HEK293 (cell line): ENCODE measurements at regions not wholly inside any gene's neighbourhood (a gene's known extent, or its start where the extent isn't known, plus 50 kb on each side); places are given as distances from the start of the nearest gene placed in this dataset.

Source experiments
- CTCF ChIA-PET: fragments of 350-600 bp; formaldehyde crosslinking; extraction: SDS; loops from one replicate; lab custom pipeline; 2021; ENCODE audit warnings: antibody characterized with exemption; lab: Yijun Ruan, JAX
- POLR2A ChIA-PET: fragments of 300-600 bp; formaldehyde crosslinking; extraction: SDS; loops from one replicate; lab custom pipeline; 2020; ENCODE audit warnings: antibody characterized with exemption, inconsistent platforms; lab: Yijun Ruan, JAX
- H3K27ac ChIP-seq: fragments of 200-500 bp; sonication (Bioruptor generic); 2 replicates; pipeline ENCODE4 v1.5.1; 2014; ENCODE audit warnings: low read depth, low read length, control low read depth, inconsistent platforms; ENCODE audit errors: extremely low read depth
- H3K36me3 ChIP-seq, 2 experiments: fragments of 200-500 bp in 1 of 2; sonication (Bioruptor generic) in 1 of 2; 1 replicate in 1 of 2; 2 replicates in 1 of 2; pipeline ENCODE4 v1.5.1; 2014 to 2017; ENCODE audit warnings: inconsistent platforms in 2 of 2, low read length in 2 of 2; ENCODE audit not compliant: control insufficient read depth in 2 of 2, insufficient read depth in 1 of 2
- H3K4me1 ChIP-seq: fragments of 200-500 bp; sonication (Bioruptor generic); 2 replicates; pipeline ENCODE4 v1.5.1; 2014; ENCODE audit warnings: mild to moderate bottlenecking, low read length, inconsistent platforms; ENCODE audit not compliant: control insufficient read depth, insufficient read depth
- H3K4me3 ChIP-seq: 2 replicates; pipeline ENCODE4 v1.5.1; 2011; ENCODE audit warnings: low read depth, mild to moderate bottlenecking, control low read depth, low read length, moderate library complexity
- H3K9me3 ChIP-seq: fragments of 200-500 bp; sonication (Bioruptor generic); 2 replicates; pipeline ENCODE4 v1.5.1; 2014; ENCODE audit warnings: low read depth, low read length, inconsistent platforms; ENCODE audit not compliant: control insufficient read depth, insufficient read depth
- GLIS1 ChIP-seq: fragments of 450-650 bp; formaldehyde crosslinking; IDR thresholded peaks from 2 replicates; pipeline ENCODE4 v1.5.1; 2016; ENCODE audit warnings: missing biosample characterization, missing genetic modification characterization
- KLF8 ChIP-seq: fragments of 450-650 bp; formaldehyde crosslinking; IDR thresholded peaks from 2 replicates; pipeline ENCODE4 v1.5.1; 2016; ENCODE audit warnings: missing biosample characterization, missing genetic modification characterization
- PRDM10 ChIP-seq: fragments of 450-650 bp; formaldehyde crosslinking; IDR thresholded peaks from 2 replicates; pipeline ENCODE4 v1.5.1; 2016; ENCODE audit warnings: missing biosample characterization, missing genetic modification characterization
- RBAK ChIP-seq: fragments of 450-650 bp; formaldehyde crosslinking; IDR thresholded peaks from 2 replicates; pipeline ENCODE4 v1.5.1; 2016; ENCODE audit warnings: missing biosample characterization, missing genetic modification characterization
- SALL2 ChIP-seq: fragments of 450-650 bp; formaldehyde crosslinking; IDR thresholded peaks from 2 replicates; pipeline ENCODE4 v1.5.0; 2017; ENCODE audit warnings: missing biosample characterization, mild to moderate bottlenecking, missing genetic modification characterization, borderline replicate concordance
- SCRT2 ChIP-seq: fragments of 450-650 bp; formaldehyde crosslinking; IDR thresholded peaks from 2 replicates; pipeline ENCODE4 v1.5.1; 2016; ENCODE audit warnings: missing biosample characterization, missing genetic modification characterization
- TCF7L2 ChIP-seq: IDR thresholded peaks from 2 replicates; pipeline ENCODE4 v1.6.1; 2011; ENCODE audit warnings: low read depth, mild to moderate bottlenecking, inconsistent platforms, low read length, moderate library complexity, borderline replicate concordance
- YY1 ChIP-seq: fragments of 450-650 bp; formaldehyde crosslinking; IDR thresholded peaks from 2 replicates; pipeline ENCODE4 v1.5.1; 2018; ENCODE audit warnings: missing biosample characterization, missing genetic modification characterization
- ZBTB11 ChIP-seq: fragments of 450-650 bp; formaldehyde crosslinking; conservative IDR thresholded peaks from 2 replicates; pipeline ENCODE4 v1.5.1; 2016; ENCODE audit warnings: low read depth, missing biosample characterization, missing genetic modification characterization
- ZFP37 ChIP-seq: fragments of 450-650 bp; formaldehyde crosslinking; IDR thresholded peaks from 2 replicates; pipeline ENCODE4 v1.5.1; 2016; ENCODE audit warnings: missing biosample characterization, missing genetic modification characterization
- ZNF146 ChIP-seq: fragments of 450-650 bp; formaldehyde crosslinking; IDR thresholded peaks from 2 replicates; pipeline ENCODE4 v1.5.1; 2016; ENCODE audit warnings: missing biosample characterization, missing genetic modification characterization
- ZNF19 ChIP-seq: fragments of 450-650 bp; formaldehyde crosslinking; IDR thresholded peaks from 2 replicates; pipeline ENCODE4; 2016; ENCODE audit warnings: missing biosample characterization, missing genetic modification characterization, low read depth
- ZNF274 ChIP-seq, 2 experiments: fragments of 200-500 bp in 1 of 2; fragments of 450-650 bp in 1 of 2; sonication (Bioruptor generic) in 1 of 2; formaldehyde crosslinking in 1 of 2; IDR thresholded peaks; 2 replicates each; pipeline versions ENCODE4 v1.5.1 to v1.6.1; 2014 to 2016; ENCODE audit warnings: borderline replicate concordance in 1 of 2, inconsistent platforms in 1 of 2, low read length in 1 of 2, missing biosample characterization in 1 of 2, missing genetic modification characterization in 1 of 2
- ZNF324 ChIP-seq: fragments of 450-650 bp; formaldehyde crosslinking; IDR thresholded peaks from 2 replicates; pipeline ENCODE4 v1.5.1; 2016; ENCODE audit warnings: missing biosample characterization, missing genetic modification characterization
- ZNF404 ChIP-seq: fragments of 450-650 bp; formaldehyde crosslinking; IDR thresholded peaks from 2 replicates; pipeline ENCODE4 v1.5.1; 2017; ENCODE audit warnings: missing biosample characterization, missing genetic modification characterization
- ZNF473 ChIP-seq: fragments of 450-650 bp; formaldehyde crosslinking; IDR thresholded peaks from 2 replicates; pipeline ENCODE4 v1.5.1; 2017; ENCODE audit warnings: missing biosample characterization, missing genetic modification characterization
- ZNF488 ChIP-seq: fragments of 450-650 bp; formaldehyde crosslinking; IDR thresholded peaks from 2 replicates; pipeline ENCODE4 v1.5.1; 2016; ENCODE audit warnings: missing biosample characterization, missing genetic modification characterization
- ZNF529 ChIP-seq: fragments of 450-650 bp; formaldehyde crosslinking; IDR thresholded peaks from 2 replicates; pipeline ENCODE4 v1.5.1; 2017; ENCODE audit warnings: missing genetic modification characterization, missing biosample characterization; ENCODE audit not compliant: insufficient replicate concordance
- ZNF555 ChIP-seq: fragments of 450-650 bp; formaldehyde crosslinking; conservative IDR thresholded peaks from 2 replicates; pipeline ENCODE4 v1.5.1; 2017; ENCODE audit warnings: missing biosample characterization, mild to moderate bottlenecking, missing genetic modification characterization, inconsistent platforms
- ZNF600 ChIP-seq: fragments of 450-650 bp; formaldehyde crosslinking; IDR thresholded peaks from 2 replicates; pipeline ENCODE4 v1.5.1; 2016; ENCODE audit warnings: missing biosample characterization, missing genetic modification characterization
- ZNF610 ChIP-seq: fragments of 450-650 bp; formaldehyde crosslinking; IDR thresholded peaks from 2 replicates; pipeline ENCODE4 v1.5.1; 2016; ENCODE audit warnings: missing biosample characterization, missing genetic modification characterization, borderline replicate concordance
- ZNF677 ChIP-seq: fragments of 450-650 bp; IDR thresholded peaks from 2 replicates; pipeline ENCODE4 v1.5.0; 2018; ENCODE audit warnings: missing biosample characterization, mild to moderate bottlenecking, missing genetic modification characterization, moderate library complexity
- ZNF747 ChIP-seq: fragments of 450-650 bp; formaldehyde crosslinking; IDR thresholded peaks from 2 replicates; pipeline ENCODE4 v1.5.1; 2016; ENCODE audit warnings: missing biosample characterization, missing genetic modification characterization
- ZNF830 ChIP-seq: fragments of 450-650 bp; IDR thresholded peaks from 2 replicates; pipeline ENCODE4 v1.5.0; 2018; ENCODE audit warnings: missing biosample characterization, missing genetic modification characterization, low read depth, mild to moderate bottlenecking, moderate library complexity
- ZSCAN16 ChIP-seq: fragments of 450-650 bp; formaldehyde crosslinking; IDR thresholded peaks from 2 replicates; pipeline ENCODE4 v1.5.1; 2016; ENCODE audit warnings: missing biosample characterization, missing genetic modification characterization

GRCh38 chr4:60034361-60034760, 1165.8 kb upstream of the ADGRL3 start:
- no peak for TF ChIP-seq ZNF324 (tag by site-specific recombination)
- TF ChIP-seq ZNF529 (tag by site-specific recombination) = no peak
- TF ChIP-seq ZNF146 = no peak
- no peak for TF ChIP-seq ZNF274 (IDR thresholded peaks at IDR 0.05; ENCODE audit: low read length)
- TF ChIP-seq ZNF274 (tag by site-specific recombination; IDR thresholded peaks at IDR 0.05; ENCODE audit: borderline replicate concordance) = no peak
- POLR2A ChIA-PET = no interaction called here
- Histone ChIP-seq H3K4me3 (no peak overlapping the region), H3K9me3 (no peaks in the 10 kb centered on the region), H3K4me1 (no peaks in the 10 kb centered on the region), H3K27ac (no peak overlapping the region), H3K36me3 (no peaks in the 10 kb centered on the region)
- CTCF ChIA-PET = no interaction called here

- Histone ChIP-seq H3K9me3 (no peaks in the 10 kb centered on the region), H3K4me3 (no peak overlapping the region), H3K27ac (no peak overlapping the region), H3K36me3 (no peaks in the 10 kb centered on the region), H3K4me1 (no peaks in the 10 kb centered on the region)
- CTCF ChIA-PET = no interaction called here
- TF ChIP-seq ZNF677 (tag by site-specific recombination) (no peak), ZNF404 (tag by site-specific recombination) (no peak), ZNF610 (tag by site-specific recombination) (no peak), SCRT2 (tag by site-specific recombination) (no peak), SALL2 (tag by site-specific recombination) (no peak), ZNF473 (tag by site-specific recombination) (no peak), ZFP37 (tag by site-specific recombination) (no peak), GLIS1 (tag by site-specific recombination) (no peak), ZSCAN16 (tag by site-specific recombination) (no peak), ZNF747 (tag by site-specific recombination) (no peak), ZNF19 (no peak)
- POLR2A ChIA-PET = no interaction called here
Observed at GRCh38 chr4:60039908-60040307, 1160.2 kb upstream of the ADGRL3 start.

GRCh38 chr4:60042231-60042652, 1157.9 kb upstream of the ADGRL3 start:
- ChIA-PET CTCF (interaction anchor here (0.5 to 0.6 kb wide), 2 partner anchors 30 to 1484 kb away, joined by 3 to 4 read pairs; no protein-coding TSS in a partner anchor), POLR2A (no interaction called here)
- Histone ChIP-seq H3K9me3 (no peaks in the 10 kb centered on the region), H3K27ac (no peak overlapping the region), H3K4me1 (no peaks in the 10 kb centered on the region), H3K36me3 (no peaks in the 10 kb centered on the region), H3K4me3 (no peak overlapping the region)
- no peak for TF ChIP-seq KLF8 (tag by site-specific recombination)
- no peak for TF ChIP-seq TCF7L2
- no peak for TF ChIP-seq ZBTB11
- no peak for TF ChIP-seq ZNF830 (tag by site-specific recombination)
- TF ChIP-seq ZNF555 (tag by site-specific recombination) = no peak
- no peak for TF ChIP-seq PRDM10 (tag by site-specific recombination)
- TF ChIP-seq ZNF488 (tag by site-specific recombination) = no peak
- TF ChIP-seq RBAK (tag by site-specific recombination) = no peak
- TF ChIP-seq YY1 (tag by site-specific recombination) = no peak
- no peak for TF ChIP-seq ZNF600 (tag by site-specific recombination)
